GM18951 (cell line): ENCODE measurements at regions not wholly inside any gene's neighbourhood (a gene's known extent, or its start where the extent isn't known, plus 50 kb on each side); places are given as distances from the start of the nearest gene placed in this dataset.

ENCODE experiments used
- POLR2A ChIP-seq: IDR thresholded peaks from 4 replicates; pipeline ENCODE4 v1.6.1; 2011; ENCODE audit warnings: mild to moderate bottlenecking; ENCODE audit not compliant: insufficient read length, insufficient read depth; ENCODE audit errors: extremely low read depth
- in situ Hi-C: fragments of 300-500 bp; cut with MboI; formaldehyde crosslinking; loops from one replicate; pipeline ENCODE4 v1.12.0; 2022; ENCODE audit warnings: low sequenced_read_pairs, mixed read lengths, inconsistent platforms; ENCODE audit not compliant: unreplicated experiment

- no peak for TF ChIP-seq POLR2A
- in situ Hi-C loops, result no loop called here
Measured at GRCh38 chr13:109436055-109436622, 350.2 kb downstream of the IRS2 start.

- no peak for TF ChIP-seq POLR2A
- in situ Hi-C loops, result no loop called here
Measured at GRCh38 chr13:109431217-109431616, 355.2 kb downstream of the IRS2 start.

- no peak for TF ChIP-seq POLR2A
- in situ Hi-C loops, result no loop called here
Measured at GRCh38 chr13:109428146-109428545, 358.2 kb downstream of the IRS2 start.

- in situ Hi-C loops, result no loop called here
- TF ChIP-seq POLR2A, result no peak
Measured at GRCh38 chr13:109427695-109428094, 358.7 kb downstream of the IRS2 start.

- no peak for TF ChIP-seq POLR2A
- in situ Hi-C loops, result no loop called here
Measured at GRCh38 chr13:109427148-109427547, 359.2 kb downstream of the IRS2 start.

GRCh38 chr13:109426690-109426990 is 359.7 kb downstream of the IRS2 start:
- no peak for TF ChIP-seq POLR2A
- in situ Hi-C loops, result no loop called here

GRCh38 chr13:109425821-109426689 is 360.3 kb downstream of the IRS2 start:
- in situ Hi-C loops, result no loop called here
- no peak for TF ChIP-seq POLR2A

- in situ Hi-C loops, result no loop called here
- no peak for TF ChIP-seq POLR2A
Measured at GRCh38 chr13:109422161-109422560, 364.2 kb downstream of the IRS2 start.

GRCh38 chr13:109419896-109420295 is 366.5 kb downstream of the IRS2 start:
- in situ Hi-C loops, result no loop called here
- TF ChIP-seq POLR2A, result no peak

- in situ Hi-C loops, result no loop called here
- TF ChIP-seq POLR2A, result no peak
Measured at GRCh38 chr13:109418111-109418510, 368.3 kb downstream of the IRS2 start.

- TF ChIP-seq POLR2A, result no peak
- in situ Hi-C loops, result no loop called here
Measured at GRCh38 chr13:109416001-109416400, 370.4 kb downstream of the IRS2 start.

- in situ Hi-C loops, result no loop called here
- no peak for TF ChIP-seq POLR2A
Measured at GRCh38 chr13:109415057-109415456, 371.3 kb downstream of the IRS2 start.

GRCh38 chr13:109412283-109412901 is 374.0 kb downstream of the IRS2 start:
- TF ChIP-seq POLR2A, result no peak
- in situ Hi-C loops, result no loop called here

- in situ Hi-C loops, result no loop called here
- no peak for TF ChIP-seq POLR2A
Measured at GRCh38 chr13:109410868-109411267, 375.5 kb downstream of the IRS2 start.
